ENCODE measurements at regions not wholly inside any gene's neighbourhood (a gene's known extent, or its start where the extent isn't known, plus 50 kb on each side); places are given as distances from the start of the nearest gene placed in this dataset.

GRCh38 chr16:17989255-17989654, 347.3 kb downstream of the NPIPA8 start:
- TF ChIP-seq MAX (CRISPR knock-in tag; IDR thresholded peaks at IDR 0.05) = no peak
- TF ChIP-seq FOXP4 (CRISPR knock-in tag; IDR thresholded peaks at IDR 0.05) = no peak
- no peak for TF ChIP-seq E2F1 (CRISPR knock-in tag; IDR thresholded peaks at IDR 0.05)
- no peak for TF ChIP-seq CREB1 (CRISPR knock-in tag; IDR thresholded peaks at IDR 0.05)
- TF ChIP-seq CTCF (IDR thresholded peaks at IDR 0.05) = no peak
- no peak for TF ChIP-seq FOXK1 (CRISPR knock-in tag; IDR thresholded peaks at IDR 0.05)
- no peak for TF ChIP-seq ZNF232 (CRISPR knock-in tag; IDR thresholded peaks at IDR 0.05)
- no peak for TF ChIP-seq USF2 (CRISPR knock-in tag; IDR thresholded peaks at IDR 0.05)
- no peak for TF ChIP-seq USF1 (CRISPR knock-in tag; IDR thresholded peaks at IDR 0.05)
- no peak for TF ChIP-seq ZNF281 (CRISPR knock-in tag; IDR thresholded peaks at IDR 0.05)
- no peak for TF ChIP-seq PRDM15 (CRISPR knock-in tag; IDR thresholded peaks at IDR 0.05)

Measured in WTC11 (cell line).